Stomach smooth muscle (tissue), 2 donors: ENCODE measurements at regions not wholly inside any gene's neighbourhood (a gene's known extent, or its start where the extent isn't known, plus 50 kb on each side); places are given as distances from the start of the nearest gene placed in this dataset.
"Not testable (repeated sequence)": the region's sequence is repeated elsewhere in the genome, so short reads cannot be mapped to it uniquely, and the experiment has no call there.

Source experiments
- H3K27ac ChIP-seq: one replicate; pipeline ENCODE4 v1.7.0; 2013; ENCODE audit warnings: mild to moderate bottlenecking, low read length, inconsistent platforms
- H3K27me3 ChIP-seq, 2 donors: one replicate each; pipeline ENCODE4 v1.7.0; 2013; ENCODE audit warnings: low read length in 2 of 2; ENCODE audit not compliant: insufficient read depth in 2 of 2, control insufficient read depth in 1 of 2
- H3K36me3 ChIP-seq, 2 donors: one replicate each; pipeline ENCODE4 v1.7.0; 2013; ENCODE audit warnings: low read length in 2 of 2; ENCODE audit not compliant: control insufficient read depth in 2 of 2, insufficient read depth in 2 of 2
- H3K4me1 ChIP-seq: one replicate; pipeline ENCODE4 v1.7.0; 2013; ENCODE audit warnings: low read length; ENCODE audit not compliant: control insufficient read depth, insufficient read depth
- H3K4me3 ChIP-seq, 2 donors: one replicate each; pipeline ENCODE4 v1.7.0; 2013; ENCODE audit warnings: low read length in 2 of 2
- H3K9ac ChIP-seq, 2 donors: one replicate each; pipeline ENCODE4 v1.7.0; 2013; ENCODE audit warnings: low read length in 2 of 2, mild to moderate bottlenecking in 1 of 2
- H3K9me3 ChIP-seq, 2 donors: one replicate each; pipeline ENCODE4 v1.7.0; 2013; ENCODE audit warnings: low read length in 2 of 2; ENCODE audit not compliant: control insufficient read depth in 2 of 2
- donor health status: healthy.
- donor health status: Pancreatic carcinoma.

DNA sequence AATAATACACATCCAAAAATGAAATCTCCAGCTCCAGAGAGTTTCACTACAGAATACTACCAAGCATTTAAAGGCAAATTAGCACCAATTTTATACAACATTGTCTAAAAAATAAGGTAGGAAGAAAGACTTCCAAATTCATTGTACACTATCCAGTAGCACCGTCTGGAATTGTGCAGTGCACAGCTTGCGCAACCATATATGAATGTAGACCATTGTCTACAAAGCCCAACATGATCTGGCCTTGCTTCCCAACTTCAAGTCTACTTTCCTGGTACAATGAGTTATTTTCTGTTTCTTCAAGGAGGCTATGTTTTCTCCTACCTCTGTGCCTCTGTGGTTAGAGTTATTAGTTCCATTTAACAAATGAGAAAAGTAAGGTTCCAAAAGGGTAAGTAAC, 115.4 kb upstream of the FOXK1 start:
- Histone ChIP-seq H3K4me1 (no peaks in the 10 kb centered on the region), H3K9ac (no peak overlapping the region), H3K27ac (no peak overlapping the region), H3K36me3 (no peaks in the 10 kb centered on the region), H3K4me3 (no peak overlapping the region), H3K9me3 (no peaks in the 10 kb centered on the region), H3K27me3 (peaks cover 0 to 2% of the 10 kb centered on the region in 2 donors)

DNA sequence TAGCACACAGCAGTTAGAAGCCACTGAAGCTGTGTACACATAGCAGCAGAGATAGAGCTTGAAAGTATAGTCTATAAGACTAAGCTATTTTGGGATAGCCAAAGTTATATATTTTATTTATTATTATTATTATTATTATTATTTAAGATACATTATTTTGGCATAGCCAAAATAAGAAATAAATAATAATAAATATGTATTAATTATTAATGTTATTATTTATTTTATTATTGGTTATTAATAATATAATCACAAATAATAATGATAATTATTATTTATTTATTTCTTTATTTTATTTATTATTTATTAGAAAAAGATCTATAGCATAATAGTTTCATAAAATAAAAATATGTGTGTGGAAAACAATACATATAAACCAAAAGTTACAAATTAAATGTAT, 107.2 kb upstream of the FOXK1 start:
- no peaks in the 10 kb centered on the region for H3K4me1 ChIP-seq
- H3K9me3 ChIP-seq: no peaks in the 10 kb centered on the region
- H3K27me3 ChIP-seq: peaks cover 0 to 2% of the 10 kb centered on the region in 2 donors
- no peak overlapping the region for H3K4me3 ChIP-seq
- no peaks in the 10 kb centered on the region for H3K36me3 ChIP-seq
- H3K27ac ChIP-seq: no peak overlapping the region
- no peak overlapping the region for H3K9ac ChIP-seq

DNA sequence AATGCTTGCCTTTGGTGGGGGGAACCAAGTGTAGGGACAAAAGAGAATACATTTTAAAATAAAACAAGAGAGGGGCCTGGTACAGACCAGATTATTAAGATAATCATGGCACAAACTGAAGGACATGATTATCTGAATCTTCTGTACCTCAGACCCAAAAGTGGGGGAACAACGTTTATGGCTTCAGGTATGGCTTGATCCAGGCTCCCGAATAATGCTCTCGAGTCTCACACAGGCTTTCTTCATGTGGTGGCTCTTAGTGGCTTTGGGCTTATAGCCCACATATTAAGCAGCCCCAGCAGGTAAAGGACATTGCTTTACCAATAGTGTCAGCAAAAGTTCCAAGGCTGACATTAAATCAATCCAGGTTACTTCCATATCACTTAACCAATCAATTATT, 106.8 kb upstream of the FOXK1 start:
- Histone ChIP-seq H3K4me1 (no peaks in the 10 kb centered on the region), H3K4me3 (no peak overlapping the region), H3K9me3 (no peaks in the 10 kb centered on the region), H3K27me3 (peaks cover 0 to 2% of the 10 kb centered on the region in 2 donors), H3K36me3 (no peaks in the 10 kb centered on the region), H3K27ac (no peak overlapping the region), H3K9ac (no peak overlapping the region)

DNA sequence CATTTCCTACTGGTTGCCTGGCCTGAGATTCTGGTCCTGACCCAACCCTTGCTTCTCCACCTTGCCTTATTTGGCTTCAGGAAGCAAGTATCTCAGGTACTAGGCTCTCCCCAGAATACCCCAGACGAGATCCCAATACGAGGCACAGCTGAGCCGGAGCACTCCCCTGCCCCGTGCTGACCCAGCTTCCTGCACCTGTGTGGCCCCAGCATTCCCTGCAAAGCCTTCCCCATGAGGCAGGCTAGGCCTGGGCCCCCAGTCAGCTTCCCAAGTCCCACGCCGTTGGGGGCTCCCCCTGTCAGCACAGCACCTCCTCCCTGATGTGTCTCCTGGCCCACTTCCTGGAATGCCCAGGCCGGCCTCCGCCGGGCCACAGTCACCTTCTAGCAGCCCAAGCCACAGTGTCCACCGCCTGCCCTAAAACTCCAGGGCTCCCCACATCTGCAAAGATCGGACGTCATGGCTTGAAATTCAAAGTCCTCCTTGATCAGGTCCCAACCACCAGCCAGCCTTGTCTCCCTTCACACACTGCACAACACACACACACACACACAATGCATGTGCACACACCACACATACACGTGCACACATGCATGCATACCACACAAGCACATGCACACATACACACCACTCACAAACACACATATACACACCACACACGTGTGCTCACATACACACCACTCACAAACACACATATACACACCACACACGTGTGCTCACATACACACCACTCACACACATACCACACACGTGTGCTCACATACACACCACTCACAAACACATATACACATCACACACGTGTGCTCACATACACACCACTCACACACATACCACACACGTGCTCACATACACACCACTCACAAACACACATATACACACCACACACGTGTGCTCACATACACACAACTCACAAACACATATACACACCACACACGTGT, 78.9 kb upstream of the FOXK1 start:
- no peaks in the 10 kb centered on the region for H3K4me1 ChIP-seq
- no peaks in the 10 kb centered on the region for H3K27me3 ChIP-seq
- H3K36me3 ChIP-seq: no peaks in the 10 kb centered on the region
- H3K9ac ChIP-seq: no peak overlapping the region
- no peaks in the 10 kb centered on the region for H3K9me3 ChIP-seq
- no peak overlapping the region for H3K4me3 ChIP-seq
- H3K27ac ChIP-seq: no peak overlapping the region

DNA sequence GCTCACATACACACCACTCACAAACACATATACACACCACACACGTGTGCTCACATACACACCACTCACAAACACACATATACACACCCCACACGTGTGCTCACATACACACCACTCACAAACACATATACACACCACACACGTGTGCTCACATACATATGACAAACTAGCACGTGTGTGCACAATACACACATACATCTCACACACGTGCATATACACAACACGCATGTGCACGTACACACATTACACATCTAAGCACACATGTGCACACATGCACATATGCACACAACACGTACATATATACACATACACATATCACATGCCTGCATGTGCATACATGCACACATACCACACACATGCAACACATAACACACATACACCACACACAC, 78.3 kb upstream of the FOXK1 start:
- Histone ChIP-seq H3K9ac (no peak overlapping the region), H3K4me3 (no peak overlapping the region), H3K4me1 (no peaks in the 10 kb centered on the region), H3K27me3 (no peaks in the 10 kb centered on the region), H3K36me3 (no peaks in the 10 kb centered on the region), H3K9me3 (no peaks in the 10 kb centered on the region), H3K27ac (no peak overlapping the region)

DNA sequence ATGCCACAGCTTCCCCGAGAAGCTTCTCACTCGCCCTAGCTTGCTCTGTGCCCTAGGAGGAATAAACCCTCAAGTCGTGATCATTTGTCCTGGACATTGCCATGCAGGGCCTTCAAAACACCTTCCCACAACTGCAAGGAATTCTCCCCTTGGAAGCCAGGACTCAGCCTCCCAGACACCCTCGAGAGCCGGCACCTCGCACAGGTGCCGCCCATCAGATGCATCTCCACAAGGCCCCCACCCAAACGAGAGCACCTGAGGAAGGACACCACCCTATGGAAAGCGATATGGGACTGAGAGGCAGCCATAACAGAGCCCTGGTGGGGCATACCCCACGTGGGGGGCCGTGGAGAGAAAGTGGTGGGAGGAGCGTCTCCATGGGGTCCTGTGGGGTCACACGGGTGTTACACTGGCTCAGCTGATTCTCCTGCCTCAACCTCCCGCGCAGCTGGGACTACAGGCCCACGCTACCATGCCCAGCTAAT, 77.6 kb upstream of the FOXK1 start:
- no peak overlapping the region for H3K9ac ChIP-seq
- H3K36me3 ChIP-seq: no peaks in the 10 kb centered on the region

DNA sequence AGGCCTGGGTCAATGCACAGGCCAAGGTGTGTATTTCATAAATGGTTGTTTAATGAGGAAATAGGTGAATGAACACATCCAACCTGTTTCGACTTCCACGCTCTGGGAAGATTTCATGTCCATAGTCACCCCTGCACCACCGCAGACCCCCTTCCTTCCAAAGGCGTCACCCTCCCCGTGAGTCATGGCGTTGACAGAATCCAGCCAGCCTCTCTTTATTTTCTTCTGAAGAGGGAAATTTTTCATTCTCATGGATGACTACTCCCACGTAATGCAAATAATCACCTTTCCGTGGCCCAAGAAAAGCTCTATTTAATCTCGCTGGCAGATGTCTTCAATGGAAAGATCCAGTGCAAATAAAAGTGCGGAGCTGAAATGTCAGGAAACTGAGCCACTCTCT, 75.3 kb upstream of the FOXK1 start:
- H3K36me3 ChIP-seq: no peaks in the 10 kb centered on the region
- H3K9ac ChIP-seq: no peak overlapping the region
- no peak overlapping the region for H3K4me3 ChIP-seq
- H3K27me3 ChIP-seq: no peaks in the 10 kb centered on the region
- H3K9me3 ChIP-seq: no peaks in the 10 kb centered on the region
- H3K4me1 ChIP-seq: no peaks in the 10 kb centered on the region
- no peak overlapping the region for H3K27ac ChIP-seq

More for the DNA sequence above, 77.6 kb upstream of the FOXK1 start:
- H3K4me1 ChIP-seq: no peaks in the 10 kb centered on the region
- H3K27ac ChIP-seq: no peak overlapping the region
- no peak overlapping the region for H3K4me3 ChIP-seq
- H3K9me3 ChIP-seq: no peaks in the 10 kb centered on the region
- no peaks in the 10 kb centered on the region for H3K27me3 ChIP-seq

DNA sequence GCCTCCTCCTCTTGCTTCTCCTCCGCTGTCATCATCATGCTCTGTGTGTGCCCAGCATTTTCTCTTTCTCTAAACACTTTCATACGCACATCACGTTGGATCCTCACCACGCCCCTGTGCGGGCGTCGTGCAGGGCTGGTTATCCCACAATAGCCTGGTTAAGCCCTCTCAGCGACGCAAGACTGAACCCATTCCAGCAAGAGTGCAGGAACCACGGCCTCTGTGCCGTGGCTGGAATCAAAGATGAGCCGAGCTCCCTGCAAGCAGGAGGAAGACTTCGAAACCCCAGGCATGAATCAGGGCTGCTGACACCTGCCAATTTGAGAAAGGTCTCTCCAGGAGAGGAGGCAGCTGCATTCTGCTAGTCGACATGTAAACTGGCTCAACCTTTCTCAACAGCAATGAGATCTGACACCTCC, 74.8 kb upstream of the FOXK1 start:
- H3K4me1 ChIP-seq: no peaks in the 10 kb centered on the region
- no peak overlapping the region for H3K4me3 ChIP-seq
- H3K27me3 ChIP-seq: no peaks in the 10 kb centered on the region
- H3K9me3 ChIP-seq: no peaks in the 10 kb centered on the region
- no peaks in the 10 kb centered on the region for H3K36me3 ChIP-seq
- H3K27ac ChIP-seq: no peak overlapping the region
- H3K9ac ChIP-seq: no peak overlapping the region

DNA sequence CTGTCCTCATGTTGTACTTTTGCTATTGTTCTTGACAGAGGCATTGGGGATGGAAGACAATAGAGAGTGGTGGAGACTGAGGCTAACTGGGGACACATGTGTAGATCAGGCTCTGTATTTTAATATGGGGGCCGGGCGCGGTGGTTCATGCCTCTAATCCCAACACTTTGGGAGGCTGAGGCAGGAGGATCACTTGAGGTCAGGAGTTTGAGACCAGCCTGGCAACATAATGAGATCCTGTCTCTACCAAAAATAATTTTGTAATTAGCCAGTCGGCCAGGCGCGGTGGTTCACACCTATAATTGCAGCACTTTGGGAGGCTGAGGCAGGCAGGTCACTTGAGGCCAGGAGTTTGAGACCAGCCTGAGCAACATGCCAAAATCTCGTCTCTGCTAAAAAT, 72.5 kb upstream of the FOXK1 start:
- not testable (repeated sequence) for H3K9ac ChIP-seq, H3K27ac ChIP-seq, H3K27me3 ChIP-seq, H3K4me3 ChIP-seq, H3K9me3 ChIP-seq, H3K36me3 ChIP-seq
- H3K4me1 ChIP-seq: peaks cover 12% of the 10 kb centered on the region

DNA sequence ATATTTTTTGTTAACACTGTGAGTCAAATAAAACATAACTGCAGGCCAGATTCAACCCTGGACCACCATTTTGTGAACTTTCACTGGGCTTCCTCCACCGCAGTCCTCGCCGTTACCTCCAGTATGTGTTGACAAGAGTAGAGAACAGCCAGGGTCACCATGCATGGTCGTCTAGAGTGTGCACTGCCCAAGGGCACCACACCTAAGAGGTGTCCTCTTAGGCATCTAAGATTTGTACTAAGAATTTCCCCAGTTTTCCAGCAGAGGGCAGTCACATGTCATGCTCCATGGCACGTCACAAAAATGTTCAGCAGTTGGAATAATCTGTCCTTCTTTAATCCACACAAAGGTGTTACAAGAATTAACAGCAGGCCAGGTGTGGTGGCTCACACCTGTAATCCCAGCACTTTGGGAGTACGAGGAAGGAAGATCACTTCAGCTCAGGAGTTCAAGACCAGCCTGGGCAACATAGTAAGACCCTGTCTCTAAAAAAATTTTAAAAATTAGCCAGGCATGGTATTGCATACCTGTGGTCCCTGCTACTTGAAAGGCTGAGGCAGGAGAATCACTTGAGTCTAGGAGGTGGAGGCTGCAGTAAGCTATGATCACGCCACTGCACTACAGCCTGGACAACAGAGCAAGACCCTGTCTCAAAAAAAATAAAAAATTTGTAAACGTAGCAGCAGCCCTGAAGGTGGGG, 71.2 kb upstream of the FOXK1 start:
- H3K27me3 ChIP-seq: no peaks in the 10 kb centered on the region
- no peak overlapping the region for H3K9ac ChIP-seq
- H3K36me3 ChIP-seq: no peaks in the 10 kb centered on the region
- peaks cover 12% of the 10 kb centered on the region for H3K4me1 ChIP-seq
- H3K4me3 ChIP-seq: no peak overlapping the region
- no peaks in the 10 kb centered on the region for H3K9me3 ChIP-seq
- no peak overlapping the region for H3K27ac ChIP-seq

DNA sequence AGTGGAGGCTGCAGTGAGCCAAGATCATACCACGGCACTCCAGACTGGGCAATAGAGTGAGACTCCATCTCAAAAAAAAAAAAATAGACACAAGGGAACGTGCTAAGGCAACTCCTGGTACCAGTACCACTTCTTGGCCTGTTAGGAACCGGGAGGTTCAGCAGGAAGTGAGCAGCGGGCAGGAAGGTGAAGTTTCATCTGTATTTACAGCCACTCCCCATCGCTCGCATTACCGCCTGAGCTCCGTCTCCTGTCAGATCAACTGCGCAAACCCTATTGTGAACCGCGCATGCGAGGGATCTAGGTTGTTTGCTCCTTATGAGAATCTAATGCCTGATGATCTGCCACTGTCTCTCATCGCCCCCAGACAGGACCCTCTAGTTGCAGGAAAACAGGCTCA, 69.9 kb upstream of the FOXK1 start:
- Histone ChIP-seq H3K36me3 (no peaks in the 10 kb centered on the region), H3K27me3 (no peaks in the 10 kb centered on the region), H3K4me1 (peaks cover 12% of the 10 kb centered on the region), H3K9ac (no peak overlapping the region), H3K4me3 (no peak overlapping the region), H3K9me3 (no peaks in the 10 kb centered on the region), H3K27ac (no peak overlapping the region)
